ENCODE measurements at regions not wholly inside any gene's neighbourhood (a gene's known extent, or its start where the extent isn't known, plus 50 kb on each side); places are given as distances from the start of the nearest gene placed in this dataset.

DNA sequence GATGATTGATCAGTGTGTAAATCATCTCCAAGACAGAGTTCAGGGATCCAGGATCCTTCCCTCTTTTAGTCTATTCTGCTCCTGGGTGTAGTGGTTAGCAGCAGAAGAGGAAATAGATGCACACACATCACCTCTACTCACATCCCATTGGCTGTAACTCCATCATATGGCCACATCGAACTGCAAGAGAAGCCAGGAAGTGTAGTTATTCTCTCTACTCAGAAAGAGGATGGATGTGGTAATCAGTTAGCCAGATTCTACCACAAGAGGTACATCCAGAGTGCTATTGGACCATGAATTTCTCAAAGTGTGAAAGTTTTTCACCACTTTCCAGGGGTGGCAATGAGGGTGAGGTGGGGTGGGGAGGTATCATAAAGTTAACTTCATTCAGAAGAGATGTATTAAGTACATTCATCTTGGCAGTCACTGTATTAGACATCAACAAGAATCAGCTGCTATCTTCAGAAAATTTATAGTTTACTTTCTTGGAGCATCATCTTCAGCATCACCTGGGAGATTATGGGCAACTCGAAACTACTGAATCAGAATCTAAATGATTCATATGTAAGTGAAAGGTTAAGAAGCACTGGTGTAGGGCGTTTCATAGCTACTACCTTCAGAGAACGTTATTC is 60.6 kb upstream of the GAP43 start:
- TF ChIP-seq, protein P1, sequence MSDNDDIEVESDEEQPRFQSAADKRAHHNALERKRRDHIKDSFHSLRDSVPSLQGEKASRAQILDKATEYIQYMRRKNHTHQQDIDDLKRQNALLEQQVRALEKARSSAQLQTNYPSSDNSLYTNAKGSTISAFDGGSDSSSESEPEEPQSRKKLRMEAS (IDR thresholded peaks at IDR 0.05; ENCODE audit: low read depth, low read length): no peak
- TF ChIP-seq, protein P2, sequence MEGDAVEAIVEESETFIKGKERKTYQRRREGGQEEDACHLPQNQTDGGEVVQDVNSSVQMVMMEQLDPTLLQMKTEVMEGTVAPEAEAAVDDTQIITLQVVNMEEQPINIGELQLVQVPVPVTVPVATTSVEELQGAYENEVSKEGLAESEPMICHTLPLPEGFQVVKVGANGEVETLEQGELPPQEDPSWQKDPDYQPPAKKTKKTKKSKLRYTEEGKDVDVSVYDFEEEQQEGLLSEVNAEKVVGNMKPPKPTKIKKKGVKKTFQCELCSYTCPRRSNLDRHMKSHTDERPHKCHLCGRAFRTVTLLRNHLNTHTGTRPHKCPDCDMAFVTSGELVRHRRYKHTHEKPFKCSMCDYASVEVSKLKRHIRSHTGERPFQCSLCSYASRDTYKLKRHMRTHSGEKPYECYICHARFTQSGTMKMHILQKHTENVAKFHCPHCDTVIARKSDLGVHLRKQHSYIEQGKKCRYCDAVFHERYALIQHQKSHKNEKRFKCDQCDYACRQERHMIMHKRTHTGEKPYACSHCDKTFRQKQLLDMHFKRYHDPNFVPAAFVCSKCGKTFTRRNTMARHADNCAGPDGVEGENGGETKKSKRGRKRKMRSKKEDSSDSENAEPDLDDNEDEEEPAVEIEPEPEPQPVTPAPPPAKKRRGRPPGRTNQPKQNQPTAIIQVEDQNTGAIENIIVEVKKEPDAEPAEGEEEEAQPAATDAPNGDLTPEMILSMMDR (IDR thresholded peaks at IDR 0.05 in 2 of 3, conservative IDR thresholded peaks at IDR 0.05 in 1 of 3; ENCODE audit: control insufficient read depth in 2 of 3, extremely low read depth in 1 of 3, insufficient read depth in 1 of 3, low read depth in 3 of 3, low read length in 3 of 3): no peak
- no peak for TF ChIP-seq BHLHE40 (IDR thresholded peaks at IDR 0.05; ENCODE audit: borderline replicate concordance in 1 of 2, low read depth in 2 of 2, low read length in 1 of 2)
- TF ChIP-seq YY1 (IDR thresholded peaks at IDR 0.05; ENCODE audit: low read depth, low read length): no peak
- TF ChIP-seq EZH2 (IDR thresholded peaks at IDR 0.05; ENCODE audit: borderline replicate concordance, control insufficient read depth, low read depth, low read length): no peak
- TF ChIP-seq CBFB (IDR thresholded peaks at IDR 0.05; ENCODE audit: low read depth): no peak
- TF ChIP-seq BRCA1 (IDR thresholded peaks at IDR 0.05; ENCODE audit: low read depth, low read length): no peak
- TF ChIP-seq CBX5 (IDR thresholded peaks at IDR 0.05; ENCODE audit: low read depth): no peak
- no peak for TF ChIP-seq CHD1 (IDR thresholded peaks at IDR 0.05; ENCODE audit: low read depth, low read length)
- no peak for TF ChIP-seq MYC (IDR thresholded peaks at IDR 0.05; ENCODE audit: insufficient read depth, insufficient read length, insufficient replicate concordance, low read length, severe bottlenecking)
- TF ChIP-seq NRF1 (conservative IDR thresholded peaks at IDR 0.05; ENCODE audit: low read depth, low read length): no peak
